ENCODE measurements at regions not wholly inside any gene's neighbourhood (a gene's known extent, or its start where the extent isn't known, plus 50 kb on each side); places are given as distances from the start of the nearest gene placed in this dataset.

DNA sequence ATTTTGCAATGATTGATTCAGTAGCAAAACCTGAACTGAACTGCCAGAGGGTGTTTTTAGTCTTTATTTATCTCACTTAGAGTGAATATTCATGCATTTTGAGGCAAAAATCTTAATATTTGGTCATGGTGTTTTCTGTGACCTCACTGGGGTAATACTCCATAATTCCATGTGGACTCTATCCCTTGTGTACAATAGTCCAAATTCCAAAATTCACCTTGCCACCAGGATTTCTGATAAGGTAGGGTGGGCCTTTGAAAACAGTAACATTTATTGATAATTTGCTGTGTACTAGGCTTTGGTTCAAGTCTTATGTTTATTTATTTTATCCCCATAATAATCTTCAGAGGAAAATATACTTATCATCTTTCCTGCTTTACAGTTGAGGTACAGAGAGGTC, 68.4 kb upstream of the PDE5A start:
- Histone ChIP-seq H3K27me3 (no peaks in the 10 kb centered on the region), H3K4me1 (peaks cover 0 to 4% of the 10 kb centered on the region in 2 donors), H3K4me3 (no peak overlapping the region), H3K27ac (no peak overlapping the region), H3K9me3 (no peaks in the 10 kb centered on the region), H3K36me3 (no peaks in the 10 kb centered on the region)
- in situ Hi-C loops (cut with MboI; ENCODE audit: low sequenced_read_pairs in 4 of 4) (no loop called here), intact Hi-C loops (cut with DNase I; ENCODE audit: low total_unique reads) (no loop called here)
- DNase-seq, result no peak
- ATAC-seq, result no peak
- TF ChIP-seq, protein P1, sequence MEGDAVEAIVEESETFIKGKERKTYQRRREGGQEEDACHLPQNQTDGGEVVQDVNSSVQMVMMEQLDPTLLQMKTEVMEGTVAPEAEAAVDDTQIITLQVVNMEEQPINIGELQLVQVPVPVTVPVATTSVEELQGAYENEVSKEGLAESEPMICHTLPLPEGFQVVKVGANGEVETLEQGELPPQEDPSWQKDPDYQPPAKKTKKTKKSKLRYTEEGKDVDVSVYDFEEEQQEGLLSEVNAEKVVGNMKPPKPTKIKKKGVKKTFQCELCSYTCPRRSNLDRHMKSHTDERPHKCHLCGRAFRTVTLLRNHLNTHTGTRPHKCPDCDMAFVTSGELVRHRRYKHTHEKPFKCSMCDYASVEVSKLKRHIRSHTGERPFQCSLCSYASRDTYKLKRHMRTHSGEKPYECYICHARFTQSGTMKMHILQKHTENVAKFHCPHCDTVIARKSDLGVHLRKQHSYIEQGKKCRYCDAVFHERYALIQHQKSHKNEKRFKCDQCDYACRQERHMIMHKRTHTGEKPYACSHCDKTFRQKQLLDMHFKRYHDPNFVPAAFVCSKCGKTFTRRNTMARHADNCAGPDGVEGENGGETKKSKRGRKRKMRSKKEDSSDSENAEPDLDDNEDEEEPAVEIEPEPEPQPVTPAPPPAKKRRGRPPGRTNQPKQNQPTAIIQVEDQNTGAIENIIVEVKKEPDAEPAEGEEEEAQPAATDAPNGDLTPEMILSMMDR (IDR thresholded peaks at IDR 0.05 in 4 of 5, conservative IDR thresholded peaks at IDR 0.05 in 1 of 5), result no peak
- no peak for TF ChIP-seq POLR2A (IDR thresholded peaks at IDR 0.05)

GRCh38 chr4:119695216-119695615, 66.6 kb upstream of the PDE5A start:
- ATAC-seq (no peak), DNase-seq (no peak)
- Histone ChIP-seq H3K4me1 (peaks cover 0 to 8% of the 10 kb centered on the region in 2 donors), H3K9me3 (no peaks in the 10 kb centered on the region), H3K4me3 (no peak overlapping the region), H3K36me3 (no peaks in the 10 kb centered on the region), H3K27me3 (no peaks in the 10 kb centered on the region), H3K27ac (no peak overlapping the region)
- intact Hi-C loops (cut with DNase I; ENCODE audit: low total_unique reads) (no loop called here), in situ Hi-C loops (cut with MboI; ENCODE audit: low sequenced_read_pairs in 4 of 4) (no loop called here)
- TF ChIP-seq, protein P1 (IDR thresholded peaks at IDR 0.05 in 4 of 5, conservative IDR thresholded peaks at IDR 0.05 in 1 of 5), result no peak
- no peak for TF ChIP-seq POLR2A (IDR thresholded peaks at IDR 0.05)

GRCh38 chr4:119693126-119693525, 64.5 kb upstream of the PDE5A start:
- intact Hi-C loops (cut with DNase I; ENCODE audit: low total_unique reads) (loop anchor here (5.0 kb wide), 1 partner anchor 359 kb away; no protein-coding TSS in a partner anchor), in situ Hi-C loops (cut with MboI; ENCODE audit: low sequenced_read_pairs in 4 of 4) (no loop called here)
- Histone ChIP-seq H3K4me1 (peaks cover 0 to 8% of the 10 kb centered on the region in 2 donors), H3K9me3 (no peaks in the 10 kb centered on the region), H3K27me3 (no peaks in the 10 kb centered on the region), H3K27ac (no peak overlapping the region), H3K36me3 (no peaks in the 10 kb centered on the region), H3K4me3 (no peak overlapping the region)
- no peak for DNase-seq
- no peak for ATAC-seq
- no peak for TF ChIP-seq POLR2A (IDR thresholded peaks at IDR 0.05)
- TF ChIP-seq, protein P1 (IDR thresholded peaks at IDR 0.05 in 4 of 5, conservative IDR thresholded peaks at IDR 0.05 in 1 of 5), result no peak

DNA sequence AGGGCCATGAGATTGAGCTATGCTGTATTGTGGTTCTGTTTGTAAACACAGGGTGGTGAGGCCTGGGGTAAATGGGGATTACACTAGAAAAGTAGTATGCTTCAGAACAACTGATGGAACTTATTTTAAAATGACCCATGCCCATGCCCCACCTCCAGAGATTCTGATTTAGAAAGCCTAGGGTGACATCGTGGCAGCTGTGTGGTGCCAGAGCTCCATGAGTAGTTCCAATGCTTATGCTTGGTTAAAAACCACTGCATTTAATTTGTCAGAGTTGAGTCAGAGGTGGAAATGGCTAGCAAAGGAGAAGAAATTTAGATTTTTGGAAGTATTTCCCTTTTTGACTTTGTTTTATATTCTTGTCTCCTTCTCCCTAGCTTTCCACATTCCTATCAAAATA, 63.4 kb upstream of the PDE5A start:
- ATAC-seq (peak in 1 of 2 donors; percentile 63), DNase-seq (no peak)
- in situ Hi-C loops (cut with MboI; ENCODE audit: low sequenced_read_pairs in 4 of 4), result no loop called here
- TF ChIP-seq POLR2A (IDR thresholded peaks at IDR 0.05), result no peak
- TF ChIP-seq, protein P1 (IDR thresholded peaks at IDR 0.05 in 4 of 5, conservative IDR thresholded peaks at IDR 0.05 in 1 of 5), result peak in 3 of 5 experiments; percentile 22 to 49 (median 26)
- Histone ChIP-seq H3K4me1 (peaks cover 0 to 8% of the 10 kb centered on the region in 2 donors), H3K4me3 (no peak overlapping the region), H3K27ac (no peak overlapping the region), H3K27me3 (no peaks in the 10 kb centered on the region), H3K36me3 (no peaks in the 10 kb centered on the region), H3K9me3 (no peaks in the 10 kb centered on the region)
- intact Hi-C loops (cut with DNase I; ENCODE audit: low total_unique reads), result loop anchor here (5.0 kb wide), 1 partner anchor 360 kb away; no protein-coding TSS in a partner anchor

GRCh38 chr4:119690871-119691270, 62.3 kb upstream of the PDE5A start:
- H3K4me3 ChIP-seq, result no peak overlapping the region
- H3K27me3 ChIP-seq, result no peaks in the 10 kb centered on the region
- TF ChIP-seq, protein P1 (IDR thresholded peaks at IDR 0.05 in 4 of 5, conservative IDR thresholded peaks at IDR 0.05 in 1 of 5), result no peak
- TF ChIP-seq POLR2A (IDR thresholded peaks at IDR 0.05), result no peak
- H3K9me3 ChIP-seq, result no peaks in the 10 kb centered on the region
- ATAC-seq, result no peak
- no peaks in the 10 kb centered on the region for H3K36me3 ChIP-seq
- no peak for DNase-seq
- intact Hi-C loops (cut with DNase I; ENCODE audit: low total_unique reads), result loop anchor here (2.0 to 5.0 kb wide), 2 partner anchors 96 to 361 kb away; no protein-coding TSS in a partner anchor
- peaks cover 0 to 8% of the 10 kb centered on the region in 2 donors for H3K4me1 ChIP-seq
- H3K27ac ChIP-seq, result no peak overlapping the region
- in situ Hi-C loops (cut with MboI; ENCODE audit: low sequenced_read_pairs in 4 of 4), result no loop called here
